ENCODE measurements at regions not wholly inside any gene's neighbourhood (a gene's known extent, or its start where the extent isn't known, plus 50 kb on each side); places are given as distances from the start of the nearest gene placed in this dataset.

- H3K4me3 ChIP-seq (ENCODE audit: low read length in 2 of 2), result no peak overlapping the region
- no peaks in the 10 kb centered on the region for H3K9me3 ChIP-seq (ENCODE audit: control insufficient read depth in 1 of 2, low read length in 2 of 2)
- no peak overlapping the region for H3K27ac Mint-ChIP-seq
- no peak overlapping the region for H3K4me3 Mint-ChIP-seq
- H3K4me1 Mint-ChIP-seq, result no peaks in the 10 kb centered on the region
- intact Hi-C loops (cut with micrococcal nuclease), result no loop called here
- no peaks in the 10 kb centered on the region for H3K36me3 Mint-ChIP-seq
- no peaks in the 10 kb centered on the region for H3K27me3 ChIP-seq (ENCODE audit: insufficient read depth, low read length)
- H3K36me3 ChIP-seq (ENCODE audit: insufficient read depth, low read length), result no peaks in the 10 kb centered on the region
- no peaks in the 10 kb centered on the region for H3K27me3 Mint-ChIP-seq
- POLR2A ChIA-PET (ENCODE audit: partially characterized antibody), result no interaction called here
- H3K9me3 Mint-ChIP-seq, result peaks cover 0 to 3% (median 0%) of the 10 kb centered on the region in 8 donors
- H3K27ac ChIP-seq (ENCODE audit: low read depth, low read length), result no peak overlapping the region
- CTCF ChIA-PET (ENCODE audit: partially characterized antibody), result no interaction called here
- DNase-seq, result no peak
- no peaks in the 10 kb centered on the region for H3K4me1 ChIP-seq (ENCODE audit: insufficient read depth, low read length)
These were observed 343.0 kb downstream of the MFSD1 start for GRCh38 chr3:159144891-159145290.

- no peak overlapping the region for H3K4me3 ChIP-seq (ENCODE audit: low read length in 2 of 2)
- intact Hi-C loops (cut with micrococcal nuclease), result no loop called here
- ChIA-PET CTCF (ENCODE audit: partially characterized antibody) (no interaction called here), POLR2A (ENCODE audit: partially characterized antibody) (no interaction called here)
- H3K36me3 Mint-ChIP-seq, result no peaks in the 10 kb centered on the region
- H3K27me3 Mint-ChIP-seq, result no peaks in the 10 kb centered on the region
- H3K27ac ChIP-seq (ENCODE audit: low read depth, low read length), result no peak overlapping the region
- H3K27ac Mint-ChIP-seq, result no peak overlapping the region
- H3K4me1 ChIP-seq (ENCODE audit: insufficient read depth, low read length), result no peaks in the 10 kb centered on the region
- peaks cover 0 to 3% (median 0%) of the 10 kb centered on the region in 8 donors for H3K9me3 Mint-ChIP-seq
- no peaks in the 10 kb centered on the region for H3K36me3 ChIP-seq (ENCODE audit: insufficient read depth, low read length)
- H3K27me3 ChIP-seq (ENCODE audit: insufficient read depth, low read length), result no peaks in the 10 kb centered on the region
- H3K9me3 ChIP-seq (ENCODE audit: control insufficient read depth in 1 of 2, low read length in 2 of 2), result no peaks in the 10 kb centered on the region
- H3K4me3 Mint-ChIP-seq, result no peak overlapping the region
- no peaks in the 10 kb centered on the region for H3K4me1 Mint-ChIP-seq
- no peak for DNase-seq
These were observed 344.5 kb downstream of the MFSD1 start for GRCh38 chr3:159146392-159146791.

- peaks cover 0 to 3% (median 0%) of the 10 kb centered on the region in 8 donors for H3K9me3 Mint-ChIP-seq
- no peaks in the 10 kb centered on the region for H3K9me3 ChIP-seq (ENCODE audit: control insufficient read depth in 1 of 2, low read length in 2 of 2)
- H3K4me3 ChIP-seq (ENCODE audit: low read length in 2 of 2), result no peak overlapping the region
- no peaks in the 10 kb centered on the region for H3K4me1 ChIP-seq (ENCODE audit: insufficient read depth, low read length)
- H3K27ac ChIP-seq (ENCODE audit: low read depth, low read length), result no peak overlapping the region
- no peak overlapping the region for H3K4me3 Mint-ChIP-seq
- no peaks in the 10 kb centered on the region for H3K36me3 Mint-ChIP-seq
- H3K27me3 ChIP-seq (ENCODE audit: insufficient read depth, low read length), result no peaks in the 10 kb centered on the region
- H3K36me3 ChIP-seq (ENCODE audit: insufficient read depth, low read length), result no peaks in the 10 kb centered on the region
- no peaks in the 10 kb centered on the region for H3K27me3 Mint-ChIP-seq
- H3K4me1 Mint-ChIP-seq, result no peaks in the 10 kb centered on the region
- no peak overlapping the region for H3K27ac Mint-ChIP-seq
- no peak for DNase-seq
- ChIA-PET CTCF (ENCODE audit: partially characterized antibody) (no interaction called here), POLR2A (ENCODE audit: partially characterized antibody) (no interaction called here)
- intact Hi-C loops (cut with micrococcal nuclease), result no loop called here
These were observed 345.1 kb downstream of the MFSD1 start for GRCh38 chr3:159146856-159147435.

- no peaks in the 10 kb centered on the region for H3K36me3 ChIP-seq (ENCODE audit: insufficient read depth, low read length)
- H3K27ac Mint-ChIP-seq, result no peak overlapping the region
- no peaks in the 10 kb centered on the region for H3K27me3 ChIP-seq (ENCODE audit: insufficient read depth, low read length)
- H3K9me3 Mint-ChIP-seq, result peaks cover 0 to 6% (median 0%) of the 10 kb centered on the region in 8 donors
- H3K4me3 Mint-ChIP-seq, result no peak overlapping the region
- H3K4me1 Mint-ChIP-seq, result no peaks in the 10 kb centered on the region
- ChIA-PET POLR2A (ENCODE audit: partially characterized antibody) (no interaction called here), CTCF (ENCODE audit: partially characterized antibody) (no interaction called here)
- no peaks in the 10 kb centered on the region for H3K27me3 Mint-ChIP-seq
- no peaks in the 10 kb centered on the region for H3K36me3 Mint-ChIP-seq
- no peaks in the 10 kb centered on the region for H3K4me1 ChIP-seq (ENCODE audit: insufficient read depth, low read length)
- intact Hi-C loops (cut with micrococcal nuclease), result no loop called here
- no peaks in the 10 kb centered on the region for H3K9me3 ChIP-seq (ENCODE audit: control insufficient read depth in 1 of 2, low read length in 2 of 2)
- no peak overlapping the region for H3K27ac ChIP-seq (ENCODE audit: low read depth, low read length)
- no peak overlapping the region for H3K4me3 ChIP-seq (ENCODE audit: low read length in 2 of 2)
- no peak for DNase-seq
These were observed 346.0 kb downstream of the MFSD1 start for GRCh38 chr3:159147813-159148212.

- Histone ChIP-seq H3K4me1 (ENCODE audit: insufficient read depth, low read length) (no peaks in the 10 kb centered on the region), H3K27ac (ENCODE audit: low read depth, low read length) (no peak overlapping the region), H3K4me3 (ENCODE audit: low read length in 2 of 2) (no peak overlapping the region), H3K36me3 (ENCODE audit: insufficient read depth, low read length) (no peaks in the 10 kb centered on the region), H3K27me3 (ENCODE audit: insufficient read depth, low read length) (no peaks in the 10 kb centered on the region), H3K9me3 (ENCODE audit: control insufficient read depth in 1 of 2, low read length in 2 of 2) (no peaks in the 10 kb centered on the region)
- ChIA-PET CTCF (ENCODE audit: partially characterized antibody) (no interaction called here), POLR2A (ENCODE audit: partially characterized antibody) (no interaction called here)
- intact Hi-C loops (cut with micrococcal nuclease), result no loop called here
- no peaks in the 10 kb centered on the region for H3K36me3 Mint-ChIP-seq
- no peak overlapping the region for H3K27ac Mint-ChIP-seq
- H3K9me3 Mint-ChIP-seq, result peaks cover 0 to 5% (median 0%) of the 10 kb centered on the region in 8 donors
- DNase-seq, result no peak
- no peaks in the 10 kb centered on the region for H3K4me1 Mint-ChIP-seq
- no peak overlapping the region for H3K4me3 Mint-ChIP-seq
- no peaks in the 10 kb centered on the region for H3K27me3 Mint-ChIP-seq
These were observed 346.6 kb downstream of the MFSD1 start for GRCh38 chr3:159148466-159148865.

GRCh38 chr3:159149131-159149530 lies 347.3 kb downstream of the MFSD1 start:
- H3K36me3 Mint-ChIP-seq, result no peaks in the 10 kb centered on the region
- intact Hi-C loops (cut with micrococcal nuclease), result no loop called here
- POLR2A ChIA-PET (ENCODE audit: partially characterized antibody), result no interaction called here

GRCh38 chr3:159149633-159150032 lies 347.8 kb downstream of the MFSD1 start:
- no peaks in the 10 kb centered on the region for H3K4me1 Mint-ChIP-seq
- CTCF ChIA-PET (ENCODE audit: partially characterized antibody), result no interaction called here

More at GRCh38 chr3:159149131-159149530, 347.3 kb downstream of the MFSD1 start:
- H3K9me3 ChIP-seq (ENCODE audit: control insufficient read depth in 1 of 2, low read length in 2 of 2), result no peaks in the 10 kb centered on the region
- CTCF ChIA-PET (ENCODE audit: partially characterized antibody), result no interaction called here
- H3K27ac Mint-ChIP-seq, result no peak overlapping the region
- peaks cover 0 to 5% (median 0%) of the 10 kb centered on the region in 8 donors for H3K9me3 Mint-ChIP-seq
- no peaks in the 10 kb centered on the region for H3K36me3 ChIP-seq (ENCODE audit: insufficient read depth, low read length)
- no peak overlapping the region for H3K4me3 ChIP-seq (ENCODE audit: low read length in 2 of 2)
- no peaks in the 10 kb centered on the region for H3K4me1 Mint-ChIP-seq
- no peaks in the 10 kb centered on the region for H3K4me1 ChIP-seq (ENCODE audit: insufficient read depth, low read length)
- H3K4me3 Mint-ChIP-seq, result no peak overlapping the region
- no peak for DNase-seq
- no peak overlapping the region for H3K27ac ChIP-seq (ENCODE audit: low read depth, low read length)
- H3K27me3 Mint-ChIP-seq, result no peaks in the 10 kb centered on the region
- H3K27me3 ChIP-seq (ENCODE audit: insufficient read depth, low read length), result no peaks in the 10 kb centered on the region

GRCh38 chr3:159150180-159150579 lies 348.3 kb downstream of the MFSD1 start:
- H3K27me3 Mint-ChIP-seq, result no peaks in the 10 kb centered on the region
- Histone ChIP-seq H3K9me3 (ENCODE audit: control insufficient read depth in 1 of 2, low read length in 2 of 2) (no peaks in the 10 kb centered on the region), H3K4me3 (ENCODE audit: low read length in 2 of 2) (no peak overlapping the region), H3K27ac (ENCODE audit: low read depth, low read length) (no peak overlapping the region), H3K36me3 (ENCODE audit: insufficient read depth, low read length) (no peaks in the 10 kb centered on the region), H3K27me3 (ENCODE audit: insufficient read depth, low read length) (no peaks in the 10 kb centered on the region), H3K4me1 (ENCODE audit: insufficient read depth, low read length) (no peaks in the 10 kb centered on the region)
- CTCF ChIA-PET (ENCODE audit: partially characterized antibody), result no interaction called here
- POLR2A ChIA-PET (ENCODE audit: partially characterized antibody), result no interaction called here
- no peak for DNase-seq
- peaks cover 0 to 5% (median 0%) of the 10 kb centered on the region in 8 donors for H3K9me3 Mint-ChIP-seq
- no peak overlapping the region for H3K27ac Mint-ChIP-seq
- no peaks in the 10 kb centered on the region for H3K4me1 Mint-ChIP-seq
- no peaks in the 10 kb centered on the region for H3K36me3 Mint-ChIP-seq
- H3K4me3 Mint-ChIP-seq, result no peak overlapping the region
- intact Hi-C loops (cut with micrococcal nuclease), result no loop called here

More at GRCh38 chr3:159149633-159150032, 347.8 kb downstream of the MFSD1 start:
- DNase-seq, result no peak
- no peaks in the 10 kb centered on the region for H3K4me1 ChIP-seq (ENCODE audit: insufficient read depth, low read length)
- H3K4me3 Mint-ChIP-seq, result no peak overlapping the region
- H3K27ac ChIP-seq (ENCODE audit: low read depth, low read length), result no peak overlapping the region
- intact Hi-C loops (cut with micrococcal nuclease), result no loop called here
- H3K36me3 ChIP-seq (ENCODE audit: insufficient read depth, low read length), result no peaks in the 10 kb centered on the region
- no peaks in the 10 kb centered on the region for H3K9me3 ChIP-seq (ENCODE audit: control insufficient read depth in 1 of 2, low read length in 2 of 2)
- no peak overlapping the region for H3K27ac Mint-ChIP-seq
- peaks cover 0 to 5% (median 0%) of the 10 kb centered on the region in 8 donors for H3K9me3 Mint-ChIP-seq
- no peaks in the 10 kb centered on the region for H3K36me3 Mint-ChIP-seq
- H3K27me3 ChIP-seq (ENCODE audit: insufficient read depth, low read length), result no peaks in the 10 kb centered on the region
- no peaks in the 10 kb centered on the region for H3K27me3 Mint-ChIP-seq
- H3K4me3 ChIP-seq (ENCODE audit: low read length in 2 of 2), result no peak overlapping the region
- POLR2A ChIA-PET (ENCODE audit: partially characterized antibody), result no interaction called here

Measured in CD4-positive, alpha-beta memory T cell (primary cell).